ENCODE measurements at regions not wholly inside any gene's neighbourhood (a gene's known extent, or its start where the extent isn't known, plus 50 kb on each side); places are given as distances from the start of the nearest gene placed in this dataset.

GRCh38 chr2:60334610-60335009 lies 218.8 kb downstream of the BCL11A start (continued):
- TF ChIP-seq NR2F1 (conservative IDR thresholded peaks at IDR 0.05) (no peak), BRCA1 (IDR thresholded peaks at IDR 0.05; ENCODE audit: low read depth, low read length) (no peak), NFXL1 (IDR thresholded peaks at IDR 0.05; ENCODE audit: borderline replicate concordance) (no peak), MXI1 (IDR thresholded peaks at IDR 0.05; ENCODE audit: low read depth, low read length) (no peak), E4F1 (IDR thresholded peaks at IDR 0.05; ENCODE audit: borderline replicate concordance, partially characterized antibody) (no peak), GABPA (IDR thresholded peaks at IDR 0.05; ENCODE audit: low read depth) (no peak), BMI1 (IDR thresholded peaks at IDR 0.05; ENCODE audit: borderline replicate concordance) (no peak), FOS (IDR thresholded peaks at IDR 0.05; ENCODE audit: borderline replicate concordance, extremely low read depth, insufficient read length) (no peak)
- TF ChIP-seq, protein P1, sequence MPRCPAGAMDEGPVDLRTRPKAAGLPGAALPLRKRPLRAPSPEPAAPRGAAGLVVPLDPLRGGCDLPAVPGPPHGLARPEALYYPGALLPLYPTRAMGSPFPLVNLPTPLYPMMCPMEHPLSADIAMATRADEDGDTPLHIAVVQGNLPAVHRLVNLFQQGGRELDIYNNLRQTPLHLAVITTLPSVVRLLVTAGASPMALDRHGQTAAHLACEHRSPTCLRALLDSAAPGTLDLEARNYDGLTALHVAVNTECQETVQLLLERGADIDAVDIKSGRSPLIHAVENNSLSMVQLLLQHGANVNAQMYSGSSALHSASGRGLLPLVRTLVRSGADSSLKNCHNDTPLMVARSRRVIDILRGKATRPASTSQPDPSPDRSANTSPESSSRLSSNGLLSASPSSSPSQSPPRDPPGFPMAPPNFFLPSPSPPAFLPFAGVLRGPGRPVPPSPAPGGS (IDR thresholded peaks at IDR 0.05; ENCODE audit: borderline replicate concordance, insufficient read depth, low read depth, low read length, poor library complexity, severe bottlenecking) = no peak

DNA sequence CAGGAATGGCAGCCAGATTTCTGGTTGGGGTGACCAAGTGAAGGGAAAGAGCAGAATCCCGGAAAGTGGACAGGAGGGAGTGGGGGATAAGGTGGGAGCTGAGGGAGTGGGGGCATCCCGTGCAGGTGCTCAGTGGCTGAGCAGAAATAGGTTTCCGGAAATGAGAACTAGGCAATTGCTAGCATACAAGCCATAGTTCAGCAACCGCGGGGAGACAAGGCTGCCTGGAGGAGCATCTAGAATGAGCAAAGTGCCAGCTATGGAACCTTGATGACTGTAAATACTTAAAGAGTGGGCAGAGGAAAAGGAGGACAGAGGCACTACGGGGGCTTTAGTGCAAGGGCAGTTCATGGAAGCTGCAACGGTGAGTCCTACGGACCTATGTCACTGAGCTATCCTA lies 220.2 kb downstream of the BCL11A start:
- no peaks in the 10 kb centered on the region for H3K79me2 ChIP-seq (ENCODE audit: control insufficient read depth, insufficient read depth, low read length)
- no peaks in the 10 kb centered on the region for H3K27me3 ChIP-seq (replicated peaks in 1 of 2; ENCODE audit: control insufficient read depth in 2 of 2, insufficient read depth in 2 of 2, low read length in 1 of 2)
- ATAC-seq = no peak
- WGBS (ENCODE audit: insufficient coverage, insufficient replicate concordance, low lambda C conversion rate, missing lambda C conversion rate) = 83% methylated on average over 8 of the region's 8 CpGs
- H3K4me1 ChIP-seq (ENCODE audit: control insufficient read depth, insufficient read depth, low read length) = peaks cover 8% of the 10 kb centered on the region
- H3K9me3 ChIP-seq (replicated peaks; ENCODE audit: control insufficient read depth, insufficient read depth, low read length) = no peaks in the 10 kb centered on the region
- H3K4me2 ChIP-seq (ENCODE audit: control insufficient read depth, insufficient read depth) = no peak overlapping the region
- ChIA-PET CTCF (interaction anchor here (0.6 kb wide), 1 partner anchor 87 kb away, joined by 3 read pairs; no protein-coding TSS in a partner anchor), RAD21 (ENCODE audit: unreplicated experiment) (no interaction called here), SMC1A (ENCODE audit: uncharacterized antibody, unreplicated experiment) (interaction anchor here (1.0 to 1.2 kb wide), 2 partner anchors 21 to 189 kb away, joined by 3 to 5 read pairs; no protein-coding TSS in a partner anchor), POLR2A (no interaction called here)
- DNase-seq (ENCODE audit: low read depth, low spot score) = no peak
- H3K36me3 ChIP-seq (ENCODE audit: control insufficient read depth in 2 of 2, insufficient read depth in 2 of 2, low read length in 1 of 2) = no peaks in the 10 kb centered on the region
- H3K9ac ChIP-seq (ENCODE audit: control insufficient read depth, insufficient read depth, low read length) = no peak overlapping the region
- no peak for FAIRE-seq
- in situ Hi-C loops (cut with MboI) = no loop called here
- intact Hi-C loops (cut with micrococcal nuclease; ENCODE audit: unreplicated experiment) = no loop called here
- no TSS peak for BruUV-seq (replicated peaks)
- no peak overlapping the region for H2AFZ ChIP-seq (ENCODE audit: control insufficient read depth, low read depth, low read length)
- H3K4me3 ChIP-seq = no peak overlapping the region
- no peak overlapping the region for H3K27ac ChIP-seq (ENCODE audit: control insufficient read depth, insufficient read depth)
- H4K20me1 ChIP-seq (ENCODE audit: control insufficient read depth, insufficient read depth) = no peaks in the 10 kb centered on the region
- TF ChIP-seq ZNF384 (IDR thresholded peaks at IDR 0.05; ENCODE audit: borderline replicate concordance, low read depth, low read length) = no peak
- no peak for TF ChIP-seq ETV6 (conservative IDR thresholded peaks at IDR 0.05 in 1 of 2, IDR thresholded peaks at IDR 0.05 in 1 of 2; ENCODE audit: borderline replicate concordance in 1 of 2, low read depth in 1 of 2)
- no peak for TF ChIP-seq BCLAF1 (IDR thresholded peaks at IDR 0.05)

Measured in GM12878 (cell line).